Fibroblast of villous mesenchyme (primary cell): ENCODE measurements at regions not wholly inside any gene's neighbourhood (a gene's known extent, or its start where the extent isn't known, plus 50 kb on each side); places are given as distances from the start of the nearest gene placed in this dataset.
A peak's percentile ranks its signal among the peaks of the same experiment; 100 is the strongest.

Experiments
- DNase-seq: peaks from one replicate; pipeline ENCODE4 v3.0.0-alpha.2; 2010; ENCODE audit warnings: low read depth
- H3K4me3 ChIP-seq: 2 replicates; pipeline ENCODE4 v1.5.1; 2011; ENCODE audit warnings: low read depth, mild to moderate bottlenecking, low read length
- TF ChIP-seq, protein P1 (sequence below): IDR thresholded peaks from 2 replicates; pipeline ENCODE4 v1.5.1; 2012; ENCODE audit warnings: low read depth, mild to moderate bottlenecking, low read length; ENCODE audit not compliant: insufficient read depth

DNA sequence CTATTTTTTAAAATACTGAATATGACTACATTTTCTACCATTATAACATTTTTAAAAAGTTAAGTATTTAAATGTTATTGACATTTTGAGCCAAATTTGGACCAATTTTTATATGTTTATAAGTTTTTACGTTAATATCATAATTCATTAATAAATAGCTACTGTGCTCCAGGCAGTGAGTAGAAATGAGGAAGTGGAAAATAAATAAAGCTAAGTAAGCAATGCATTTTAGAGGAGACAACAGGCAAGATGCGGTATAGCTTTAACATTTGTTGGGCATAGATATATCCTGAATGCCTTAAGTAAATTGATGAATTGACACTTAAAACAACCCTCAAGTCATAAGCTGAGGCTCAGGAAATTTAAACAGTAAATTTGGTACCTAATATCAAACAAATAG is 474.8 kb downstream of the PCDH10 start:
- TF ChIP-seq, protein P1, sequence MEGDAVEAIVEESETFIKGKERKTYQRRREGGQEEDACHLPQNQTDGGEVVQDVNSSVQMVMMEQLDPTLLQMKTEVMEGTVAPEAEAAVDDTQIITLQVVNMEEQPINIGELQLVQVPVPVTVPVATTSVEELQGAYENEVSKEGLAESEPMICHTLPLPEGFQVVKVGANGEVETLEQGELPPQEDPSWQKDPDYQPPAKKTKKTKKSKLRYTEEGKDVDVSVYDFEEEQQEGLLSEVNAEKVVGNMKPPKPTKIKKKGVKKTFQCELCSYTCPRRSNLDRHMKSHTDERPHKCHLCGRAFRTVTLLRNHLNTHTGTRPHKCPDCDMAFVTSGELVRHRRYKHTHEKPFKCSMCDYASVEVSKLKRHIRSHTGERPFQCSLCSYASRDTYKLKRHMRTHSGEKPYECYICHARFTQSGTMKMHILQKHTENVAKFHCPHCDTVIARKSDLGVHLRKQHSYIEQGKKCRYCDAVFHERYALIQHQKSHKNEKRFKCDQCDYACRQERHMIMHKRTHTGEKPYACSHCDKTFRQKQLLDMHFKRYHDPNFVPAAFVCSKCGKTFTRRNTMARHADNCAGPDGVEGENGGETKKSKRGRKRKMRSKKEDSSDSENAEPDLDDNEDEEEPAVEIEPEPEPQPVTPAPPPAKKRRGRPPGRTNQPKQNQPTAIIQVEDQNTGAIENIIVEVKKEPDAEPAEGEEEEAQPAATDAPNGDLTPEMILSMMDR: no peak
- DNase-seq: no peak
- no peak overlapping the region for H3K4me3 ChIP-seq

DNA sequence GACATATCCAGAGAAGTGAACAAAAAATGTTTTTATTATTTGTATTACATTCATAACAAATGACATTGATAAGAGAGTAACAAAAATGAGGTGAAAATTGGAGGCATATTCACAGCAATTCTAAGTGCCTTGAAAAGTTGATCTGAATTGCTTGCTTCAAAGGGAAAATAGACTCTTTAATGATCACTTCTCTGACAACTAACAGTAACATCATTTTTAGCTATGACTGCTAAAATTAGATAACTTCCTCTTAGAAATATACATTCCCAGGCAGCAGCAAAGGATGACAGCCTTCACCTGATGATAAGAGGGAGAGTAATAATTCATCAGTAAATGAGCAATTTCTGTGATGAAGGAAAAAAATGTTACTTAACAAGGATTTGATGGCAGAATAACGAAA is 472.5 kb downstream of the PCDH10 start:
- DNase-seq: no peak
- H3K4me3 ChIP-seq: no peak overlapping the region
- TF ChIP-seq, protein P1: no peak

DNA sequence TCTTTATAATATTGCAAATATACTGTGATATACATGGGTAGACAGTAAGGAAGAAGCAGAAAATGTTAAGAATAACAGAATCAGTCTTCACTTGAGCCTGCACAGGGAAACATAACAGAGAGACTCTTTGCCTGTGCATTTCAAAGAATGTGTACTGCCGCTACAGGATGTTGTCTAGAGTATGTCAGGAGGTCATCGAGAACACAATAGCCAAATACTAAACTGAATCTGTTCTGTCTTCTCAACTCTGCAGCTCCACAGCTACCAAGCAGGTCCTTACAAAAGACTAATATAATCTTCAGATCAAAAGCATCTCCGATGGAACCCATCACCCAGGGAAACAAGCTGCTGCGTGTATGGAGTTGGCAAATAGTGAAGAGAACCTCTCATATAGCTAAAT is 471.5 kb downstream of the PCDH10 start:
- TF ChIP-seq, protein P1: no peak
- H3K4me3 ChIP-seq: no peak overlapping the region
- no peak for DNase-seq

GRCh38 chr4:133618963-133619362 is 469.9 kb downstream of the PCDH10 start:
- TF ChIP-seq, protein P1: no peak
- DNase-seq: no peak
- H3K4me3 ChIP-seq: no peak overlapping the region

GRCh38 chr4:133600008-133600407 is 450.9 kb downstream of the PCDH10 start:
- DNase-seq: no peak
- H3K4me3 ChIP-seq: no peak overlapping the region
- TF ChIP-seq, protein P1: no peak

GRCh38 chr4:133598779-133599178 is 449.7 kb downstream of the PCDH10 start:
- DNase-seq: peak; percentile 7
- TF ChIP-seq, protein P1: no peak
- no peak overlapping the region for H3K4me3 ChIP-seq

DNA sequence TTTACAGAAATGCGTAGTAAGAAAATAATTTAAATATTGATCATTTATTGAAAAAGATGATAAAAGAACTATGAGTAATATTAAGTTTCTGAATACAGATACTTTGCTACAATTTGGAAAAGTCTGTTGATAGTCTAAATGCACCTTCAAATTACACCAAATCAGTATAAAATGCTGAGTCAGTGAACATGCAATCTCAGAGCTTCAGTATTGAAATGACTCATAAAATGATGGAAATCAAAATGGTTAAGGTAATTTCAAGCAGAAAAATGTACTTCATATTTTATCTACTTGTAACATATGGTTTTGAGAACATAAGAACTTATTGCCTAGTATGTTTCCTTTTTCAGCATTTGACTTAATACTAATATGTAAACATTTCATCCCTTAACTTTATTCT is 448.2 kb downstream of the PCDH10 start:
- DNase-seq: no peak

More for the DNA sequence above, 448.2 kb downstream of the PCDH10 start:
- TF ChIP-seq, protein P1: no peak
- H3K4me3 ChIP-seq: no peak overlapping the region
